Mononuclear cell (primary cell): ENCODE measurements at regions not wholly inside any gene's neighbourhood (a gene's known extent, or its start where the extent isn't known, plus 50 kb on each side); places are given as distances from the start of the nearest gene placed in this dataset.
"Not testable (repeated sequence)": the region's sequence is repeated elsewhere in the genome, so short reads cannot be mapped to it uniquely, and the experiment has no call there.

ENCODE experiments used
- H3K27me3 ChIP-seq: 2 replicates; pipeline ENCODE4 v1.6.0; 2011; ENCODE audit warnings: low read length, control low read depth; ENCODE audit not compliant: insufficient read depth
- H3K4me1 ChIP-seq: 2 replicates; pipeline ENCODE4 v1.5.1; 2011; ENCODE audit warnings: mild to moderate bottlenecking, low read length, control low read depth; ENCODE audit not compliant: insufficient read depth
- H3K4me3 ChIP-seq: 2 replicates; pipeline ENCODE4 v1.5.1; 2011; ENCODE audit warnings: mild to moderate bottlenecking, low read length, moderate library complexity
- H3K9me3 ChIP-seq: 2 replicates; pipeline ENCODE4 v1.5.1; 2011; ENCODE audit warnings: low read depth, mild to moderate bottlenecking, control low read depth, low read length

DNA sequence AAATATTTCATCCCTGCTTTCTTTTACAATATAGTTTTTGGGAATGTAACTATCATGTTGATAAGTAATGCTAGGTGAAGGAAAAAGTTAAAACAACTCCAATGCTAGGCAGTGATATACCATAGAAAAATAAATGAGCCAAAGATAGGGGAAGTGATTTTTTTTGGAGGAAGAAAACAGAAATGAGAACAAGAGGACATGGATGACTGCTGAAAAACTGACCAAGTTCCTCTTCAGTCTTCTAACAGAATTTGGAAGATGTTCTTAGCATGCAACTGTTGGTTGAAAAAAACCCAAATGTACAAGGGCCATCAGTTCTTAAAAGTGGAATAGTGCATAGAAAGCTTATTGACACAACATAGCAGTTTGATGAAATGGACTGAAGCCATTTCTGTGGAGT is 262.5 kb upstream of the STARD13 start:
- Histone ChIP-seq H3K27me3 (no peaks in the 10 kb centered on the region), H3K4me1 (peaks cover 14% of the 10 kb centered on the region), H3K9me3 (no peaks in the 10 kb centered on the region), H3K4me3 (no peak overlapping the region)

DNA sequence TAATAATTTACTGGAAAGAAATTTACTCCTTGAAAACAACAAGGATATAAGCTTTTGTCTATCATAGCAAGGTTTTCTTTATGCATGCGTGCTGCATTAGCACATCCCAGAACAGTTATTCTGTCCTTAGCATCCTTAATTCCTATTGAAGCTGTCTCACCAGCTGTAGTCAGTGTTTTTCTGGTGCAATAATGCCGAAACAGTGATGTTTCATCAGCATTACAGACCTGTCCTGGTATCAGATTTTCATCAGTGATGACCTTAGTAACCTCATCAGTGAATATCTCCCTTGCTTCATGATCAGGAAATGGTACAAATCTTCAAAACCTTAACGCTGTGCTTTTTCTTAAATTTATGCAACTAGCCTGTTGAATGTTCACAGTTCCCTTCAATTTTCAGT is 264.7 kb upstream of the STARD13 start:
- H3K9me3 ChIP-seq: no peaks in the 10 kb centered on the region
- no peak overlapping the region for H3K4me3 ChIP-seq
- no peaks in the 10 kb centered on the region for H3K4me1 ChIP-seq
- no peaks in the 10 kb centered on the region for H3K27me3 ChIP-seq

DNA sequence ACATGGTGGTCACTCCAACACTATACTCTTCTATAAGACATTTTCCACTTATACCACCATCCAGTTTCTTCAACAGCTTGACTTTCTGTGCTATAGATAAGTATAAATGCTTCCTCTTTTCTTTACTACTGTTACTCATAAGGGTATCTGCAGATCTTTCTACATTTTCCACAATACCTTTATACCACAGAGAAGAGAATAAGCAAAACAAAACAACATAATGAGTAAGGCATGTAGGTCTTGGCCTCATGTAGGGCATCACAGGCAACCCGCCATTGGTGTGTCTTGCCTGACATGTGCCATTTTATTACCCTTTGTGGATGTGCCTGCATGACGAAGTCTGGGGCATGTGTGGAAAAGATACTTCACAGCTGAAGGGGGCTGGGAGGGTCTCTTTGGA is 265.3 kb upstream of the STARD13 start:
- H3K9me3 ChIP-seq: no peaks in the 10 kb centered on the region
- no peaks in the 10 kb centered on the region for H3K27me3 ChIP-seq
- no peak overlapping the region for H3K4me3 ChIP-seq
- no peaks in the 10 kb centered on the region for H3K4me1 ChIP-seq

DNA sequence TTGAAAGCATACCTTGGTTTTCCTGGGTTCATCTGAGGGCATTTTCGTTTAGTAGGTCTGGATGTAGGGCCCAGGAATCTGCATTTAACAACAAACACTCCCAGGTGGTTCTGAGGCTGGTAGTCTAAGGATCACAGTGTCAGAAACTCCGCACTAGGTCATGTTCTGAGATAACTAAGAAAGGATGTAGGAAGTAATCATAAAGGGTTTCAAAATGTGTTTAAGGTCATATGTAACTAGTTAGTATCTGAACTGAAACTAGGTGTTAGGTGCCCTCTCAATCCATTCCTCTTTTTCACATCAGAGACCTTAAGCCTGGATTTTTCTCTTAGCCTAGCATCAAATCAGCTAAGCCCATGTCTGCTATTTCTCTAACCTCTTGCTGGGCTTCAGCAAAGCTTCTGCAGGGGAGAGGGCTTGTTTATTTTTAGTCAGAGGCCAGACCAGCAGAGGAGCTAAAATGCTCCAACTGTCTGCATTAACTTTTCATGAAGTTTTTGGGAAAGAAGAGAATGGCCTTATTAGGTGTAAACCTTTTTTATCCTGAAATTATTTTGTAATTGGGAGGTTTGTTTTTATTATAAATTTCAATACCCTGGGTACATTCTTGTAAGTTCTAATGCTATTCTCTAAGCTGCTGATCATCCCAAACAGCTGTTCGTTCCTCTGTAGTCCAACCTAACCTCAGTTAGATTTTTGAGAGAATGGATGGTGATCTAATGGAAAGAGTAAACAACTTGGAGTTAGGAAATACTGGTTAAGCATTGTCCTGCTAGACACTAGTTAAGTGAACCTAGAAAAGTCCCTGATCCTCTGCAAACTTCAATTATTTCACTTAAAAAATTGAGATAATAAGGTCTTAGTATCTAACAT is 262.8 kb upstream of the RFC3 start:
- H3K27me3 ChIP-seq: no peaks in the 10 kb centered on the region
- H3K4me3 ChIP-seq: no peak overlapping the region
- no peaks in the 10 kb centered on the region for H3K4me1 ChIP-seq
- H3K9me3 ChIP-seq: no peaks in the 10 kb centered on the region

DNA sequence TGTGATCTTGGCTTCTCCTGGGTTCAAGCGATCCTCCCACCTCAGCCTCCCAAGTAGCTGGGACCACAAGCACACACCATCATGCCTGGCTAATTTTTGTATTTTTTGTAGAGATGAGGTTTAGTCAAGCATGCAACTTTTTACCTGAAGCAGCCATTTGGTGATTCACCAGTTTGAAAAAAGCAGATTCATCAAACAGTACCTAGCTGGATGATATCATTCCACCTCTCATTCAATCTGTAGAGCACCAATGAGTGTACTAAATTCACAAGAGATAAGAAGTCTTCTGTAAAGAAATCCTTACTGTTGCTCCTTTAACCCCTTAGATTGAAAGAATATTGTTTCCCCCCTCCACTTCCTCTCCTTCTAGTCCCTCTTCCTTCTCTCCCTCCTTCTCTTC is 261.1 kb upstream of the RFC3 start:
- Histone ChIP-seq H3K27me3 (no peaks in the 10 kb centered on the region), H3K9me3 (no peaks in the 10 kb centered on the region), H3K4me1 (no peaks in the 10 kb centered on the region)

DNA sequence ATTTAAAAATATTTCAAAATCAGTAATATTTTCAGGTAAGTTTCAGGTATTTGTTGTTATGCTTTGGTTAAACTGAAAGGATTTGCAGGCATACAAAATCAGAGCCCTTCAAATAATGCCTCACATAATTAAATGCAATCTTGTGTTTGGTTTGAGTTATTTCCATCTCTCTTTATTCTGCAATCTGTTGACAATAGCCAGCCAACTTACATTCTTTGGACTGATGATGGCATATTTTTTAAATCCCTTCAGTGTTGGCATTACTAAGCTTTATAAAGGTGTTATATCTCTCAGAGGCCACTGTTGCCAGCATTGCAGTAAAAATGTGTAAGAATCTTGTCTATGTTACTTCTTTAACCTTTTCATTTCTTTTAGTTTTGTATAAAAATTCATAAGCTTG is 257.2 kb upstream of the RFC3 start:
- H3K4me1 ChIP-seq: no peaks in the 10 kb centered on the region
- no peaks in the 10 kb centered on the region for H3K27me3 ChIP-seq
- no peaks in the 10 kb centered on the region for H3K9me3 ChIP-seq
- H3K4me3 ChIP-seq: no peak overlapping the region

More for the DNA sequence above, 261.1 kb upstream of the RFC3 start:
- H3K4me3 ChIP-seq: no peak overlapping the region

DNA sequence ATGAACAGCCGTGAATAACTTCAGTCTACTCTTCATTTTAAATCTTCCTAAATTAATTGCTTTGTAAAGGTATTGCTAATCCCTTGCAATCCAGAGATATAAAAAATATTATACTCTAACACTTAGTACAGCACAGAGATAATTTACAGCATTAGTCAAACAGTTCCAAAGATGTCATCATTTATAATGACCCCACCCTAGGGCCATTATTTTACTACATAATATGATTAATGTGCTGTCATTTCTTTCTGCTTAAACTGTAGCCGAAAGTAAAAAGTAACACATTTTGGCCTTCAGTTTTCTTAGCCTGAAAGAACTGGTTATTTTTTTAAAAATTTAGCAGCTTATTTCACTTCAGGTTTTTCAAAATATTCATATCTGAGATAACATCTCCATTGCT is 256.3 kb upstream of the RFC3 start:
- H3K9me3 ChIP-seq: no peaks in the 10 kb centered on the region
- H3K27me3 ChIP-seq: no peaks in the 10 kb centered on the region
- H3K4me1 ChIP-seq: no peaks in the 10 kb centered on the region
- no peak overlapping the region for H3K4me3 ChIP-seq

DNA sequence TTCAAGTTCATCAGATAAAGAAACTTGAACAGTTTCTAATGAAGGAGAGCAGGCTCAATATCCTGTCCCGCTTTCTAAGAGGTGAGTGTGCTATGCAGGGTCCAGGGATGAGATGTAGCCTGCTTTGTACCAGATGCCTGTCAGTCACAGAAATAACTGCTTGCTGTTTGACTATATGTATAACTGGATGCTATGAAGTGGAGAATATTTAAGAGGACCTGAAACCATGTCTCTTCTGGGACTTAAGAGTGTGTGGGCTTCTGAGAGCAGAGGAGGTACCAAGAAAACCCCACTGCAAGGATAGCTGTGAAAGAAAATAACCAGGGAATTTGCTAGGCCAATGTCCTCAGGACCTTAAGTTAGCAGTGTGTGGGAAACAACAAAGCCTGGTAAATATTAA is 246.3 kb upstream of the RFC3 start:
- no peak overlapping the region for H3K4me3 ChIP-seq

DNA sequence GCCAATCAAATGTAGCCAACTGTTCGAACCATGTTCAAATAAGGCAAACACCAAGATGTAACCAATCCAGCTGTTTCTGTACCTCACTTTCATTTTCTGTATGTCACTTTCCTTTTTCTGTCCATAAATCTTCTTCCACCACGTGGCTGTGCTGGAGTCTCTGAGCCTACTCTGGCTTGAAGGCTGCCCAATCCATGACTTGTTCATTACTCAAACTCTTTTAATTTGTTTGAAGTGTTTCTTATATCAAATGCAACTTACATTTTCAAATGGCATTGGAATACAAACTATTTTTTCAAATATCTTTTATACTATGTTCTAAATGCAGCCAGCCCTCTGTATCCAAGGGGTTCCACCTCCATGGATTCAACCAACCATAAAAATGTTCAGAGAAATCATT is 245.6 kb upstream of the RFC3 start:
- H3K9me3 ChIP-seq, H3K4me3 ChIP-seq, H3K4me1 ChIP-seq, H3K27me3 ChIP-seq: not testable (repeated sequence)

More for the DNA sequence above, 246.3 kb upstream of the RFC3 start:
- no peaks in the 10 kb centered on the region for H3K4me1 ChIP-seq
- no peaks in the 10 kb centered on the region for H3K9me3 ChIP-seq
- H3K27me3 ChIP-seq: no peaks in the 10 kb centered on the region

DNA sequence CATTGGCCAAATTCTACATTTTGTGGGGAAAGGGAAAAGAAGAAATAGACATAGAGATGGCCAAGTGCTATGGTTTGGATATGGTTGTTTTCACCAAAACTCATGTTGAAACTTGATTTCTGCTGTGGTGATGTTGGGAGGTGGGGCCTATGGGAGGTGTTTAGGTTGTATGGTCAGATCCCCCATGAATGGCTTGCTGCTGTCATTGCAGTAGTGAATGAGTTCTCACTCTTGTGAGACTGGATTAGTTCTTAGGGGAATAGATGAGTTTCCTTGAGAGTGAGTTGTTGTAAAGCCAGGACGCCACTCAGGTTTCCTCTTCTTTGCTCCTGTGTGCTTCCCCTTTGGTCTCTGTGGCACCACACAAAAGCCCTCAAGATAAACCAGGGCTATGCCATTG is 242.6 kb upstream of the RFC3 start:
- H3K9me3 ChIP-seq: no peaks in the 10 kb centered on the region
- H3K4me1 ChIP-seq: no peaks in the 10 kb centered on the region
- no peak overlapping the region for H3K4me3 ChIP-seq
- no peaks in the 10 kb centered on the region for H3K27me3 ChIP-seq

DNA sequence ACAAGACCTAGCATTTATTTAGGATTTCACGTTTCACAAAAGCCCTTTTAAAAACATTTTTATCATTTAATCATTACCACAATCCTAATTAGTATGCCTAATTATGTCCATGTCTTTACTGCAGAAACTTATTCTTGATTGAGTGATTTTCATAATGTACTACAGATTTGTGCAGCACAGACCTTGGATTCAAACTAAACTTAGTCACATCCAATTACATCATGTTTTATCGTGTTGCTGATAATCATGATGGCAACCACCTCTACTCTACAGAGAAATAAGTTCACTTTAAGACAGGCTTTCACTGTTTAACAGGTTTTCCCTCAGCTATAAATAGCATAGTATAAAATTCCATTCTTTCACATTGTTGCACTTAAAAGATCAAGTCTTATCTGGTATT is 240.9 kb upstream of the RFC3 start:
- Histone ChIP-seq H3K4me3 (no peak overlapping the region), H3K27me3 (no peaks in the 10 kb centered on the region), H3K9me3 (no peaks in the 10 kb centered on the region), H3K4me1 (no peaks in the 10 kb centered on the region)

DNA sequence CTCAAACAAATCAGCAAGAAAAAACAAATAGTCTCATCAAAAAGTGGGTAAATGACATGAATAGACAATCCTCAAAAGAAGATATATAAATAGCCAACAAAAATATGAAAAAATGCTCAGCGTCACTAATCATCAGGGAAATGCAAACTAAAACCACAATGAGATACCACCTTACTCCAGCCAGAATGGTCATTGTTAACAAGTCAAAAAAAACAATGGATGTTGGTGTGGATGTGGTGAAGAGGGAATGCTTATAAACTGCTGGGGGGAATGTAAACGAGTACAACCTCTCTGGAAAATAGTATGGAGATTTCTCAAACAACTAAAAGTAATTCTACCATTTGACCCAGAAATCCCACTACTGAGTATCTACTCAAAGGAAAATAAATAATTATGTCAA is 239.2 kb upstream of the RFC3 start:
- Histone ChIP-seq H3K27me3 (no peaks in the 10 kb centered on the region), H3K4me1 (no peaks in the 10 kb centered on the region), H3K9me3 (no peaks in the 10 kb centered on the region), H3K4me3 (no peak overlapping the region)

DNA sequence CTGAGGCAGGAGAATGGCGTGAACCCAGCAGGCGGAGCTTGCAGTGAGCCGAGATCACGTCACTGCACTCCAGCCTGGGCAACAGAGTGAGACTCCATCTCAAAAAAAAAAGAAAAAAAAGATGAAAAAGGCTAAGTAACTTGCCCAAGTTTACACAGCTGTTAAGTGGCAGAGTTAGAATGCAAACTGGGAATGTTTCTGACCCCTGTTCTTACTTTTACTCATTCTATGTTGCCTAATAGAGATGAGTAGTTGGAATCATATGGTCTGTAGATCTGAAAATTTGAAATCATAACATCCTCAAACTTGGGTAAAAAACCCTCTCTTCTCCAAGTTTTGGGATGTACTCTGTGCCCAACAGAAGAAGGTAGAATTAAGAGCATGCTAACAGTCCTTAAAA is 235.8 kb upstream of the RFC3 start:
- no peak overlapping the region for H3K4me3 ChIP-seq
- H3K9me3 ChIP-seq: no peaks in the 10 kb centered on the region
- H3K4me1 ChIP-seq: no peaks in the 10 kb centered on the region
- no peaks in the 10 kb centered on the region for H3K27me3 ChIP-seq

DNA sequence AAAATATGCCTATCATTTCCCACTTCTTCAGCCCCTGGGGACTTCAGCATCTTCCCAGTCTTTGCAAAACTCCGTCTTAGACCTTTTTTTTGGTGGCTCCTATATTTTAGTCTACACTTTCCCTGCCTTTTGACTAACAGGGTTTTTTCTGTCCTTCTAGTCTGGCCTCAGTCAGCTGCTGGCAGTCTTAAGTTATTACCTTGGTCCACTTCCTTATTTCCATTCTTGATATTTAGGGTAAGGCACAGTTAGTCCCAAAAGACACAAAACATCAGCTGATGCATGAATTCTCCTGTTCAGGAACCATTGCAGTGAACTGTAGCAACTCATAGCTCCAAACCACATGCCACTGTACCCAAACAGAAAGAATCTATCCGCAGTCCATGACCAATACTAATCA is 234.6 kb upstream of the RFC3 start:
- H3K4me3 ChIP-seq: no peak overlapping the region
- H3K9me3 ChIP-seq: no peaks in the 10 kb centered on the region
- no peaks in the 10 kb centered on the region for H3K27me3 ChIP-seq
- no peaks in the 10 kb centered on the region for H3K4me1 ChIP-seq

DNA sequence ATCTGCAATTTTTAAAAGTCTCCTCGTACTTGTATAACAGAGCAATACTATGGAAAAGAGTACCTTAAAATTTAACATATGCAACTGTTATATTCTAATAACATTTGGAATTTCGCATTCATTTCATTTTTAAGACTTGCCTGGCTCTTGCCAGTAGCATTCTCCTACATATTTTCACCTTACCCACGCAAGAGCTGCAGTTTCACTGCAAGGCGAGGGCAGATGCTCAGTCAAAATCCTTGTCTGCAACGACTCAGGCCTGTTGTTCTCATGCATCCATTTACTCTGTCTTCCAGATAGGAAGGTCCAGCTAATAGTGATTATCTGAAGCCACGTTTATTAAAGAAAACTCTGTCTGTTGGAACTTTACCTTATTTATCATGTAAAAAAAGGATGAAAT is 227.0 kb upstream of the RFC3 start:
- no peak overlapping the region for H3K4me3 ChIP-seq
- no peaks in the 10 kb centered on the region for H3K4me1 ChIP-seq
- H3K9me3 ChIP-seq: no peaks in the 10 kb centered on the region
- no peaks in the 10 kb centered on the region for H3K27me3 ChIP-seq

DNA sequence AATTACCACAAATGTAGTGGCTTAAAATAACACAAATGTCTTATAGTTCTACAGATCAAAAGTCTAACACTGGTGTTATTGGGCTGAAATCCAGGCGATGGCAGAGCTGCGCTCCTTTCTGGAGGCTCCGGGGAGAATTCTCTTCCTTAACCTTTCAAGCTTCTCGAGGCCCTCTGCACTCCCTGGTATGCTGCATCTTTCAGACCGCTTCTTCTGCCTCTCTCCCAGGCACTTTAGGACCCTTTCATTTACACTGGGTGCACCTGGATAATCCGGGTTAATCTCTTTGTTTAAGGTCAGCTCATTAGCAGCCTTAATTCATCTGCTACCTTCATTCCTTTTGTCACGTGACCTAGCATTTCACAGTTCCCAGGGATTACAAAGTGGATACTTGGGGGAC is 211.3 kb upstream of the RFC3 start:
- Histone ChIP-seq H3K9me3 (peaks cover 5% of the 10 kb centered on the region), H3K27me3 (no peaks in the 10 kb centered on the region), H3K4me3 (no peak overlapping the region), H3K4me1 (peaks cover 3% of the 10 kb centered on the region)
